ENCODE measurements at regions not wholly inside any gene's neighbourhood (a gene's known extent, or its start where the extent isn't known, plus 50 kb on each side); places are given as distances from the start of the nearest gene placed in this dataset.

DNA sequence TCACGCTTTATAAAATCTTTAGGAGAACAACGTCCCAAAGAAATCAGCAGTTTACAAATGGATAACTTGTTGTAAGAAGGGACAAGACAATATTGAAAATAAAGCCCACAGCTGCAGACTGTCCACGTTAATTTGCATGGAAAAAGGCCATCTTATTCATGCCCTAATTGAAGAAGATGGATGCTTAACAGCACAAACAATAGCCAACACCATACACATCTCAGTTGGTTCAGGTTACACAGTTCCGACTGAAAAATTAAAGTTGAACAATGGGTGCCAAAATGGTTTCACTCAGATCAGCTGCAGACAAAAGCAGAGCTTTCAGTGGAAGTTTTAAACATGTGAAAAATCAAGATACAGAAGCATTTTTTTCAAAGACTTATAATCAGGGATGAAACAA, 314.2 kb downstream of the RAB38 start:
- DNase-seq (ENCODE audit: insufficient read length, low spot score) = no peak
- no peak for FAIRE-seq
- TF ChIP-seq POLR2AphosphoS5 (IDR thresholded peaks at IDR 0.05; ENCODE audit: low read depth, low read length) (no peak), POU2F2 (IDR thresholded peaks at IDR 0.05; ENCODE audit: low read depth, low read length) (no peak), PAX5 (IDR thresholded peaks at IDR 0.05; ENCODE audit: insufficient read depth, low read length, severe bottlenecking) (no peak)

DNA sequence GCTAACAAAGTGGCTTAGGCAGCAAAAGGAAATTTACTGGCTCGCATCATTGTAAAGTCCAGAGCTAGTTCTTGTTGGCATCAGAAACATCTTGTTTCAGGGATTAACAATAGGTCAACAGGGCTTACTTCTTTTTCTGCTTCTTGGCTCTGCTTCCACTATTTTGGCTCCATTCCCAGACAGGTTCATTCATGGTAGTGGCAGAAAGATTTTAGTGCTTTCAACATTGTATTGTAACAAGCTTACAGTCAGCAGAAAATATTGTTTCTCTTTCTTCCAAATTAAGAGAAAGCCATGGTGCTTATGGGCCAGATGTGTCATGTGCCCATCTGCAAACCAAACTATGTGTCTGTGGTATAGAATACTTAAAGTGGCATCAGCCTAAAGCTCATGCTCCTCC, 315.6 kb downstream of the RAB38 start:
- FAIRE-seq (no peak), DNase-seq (ENCODE audit: insufficient read length, low spot score) (no peak)
- no peak for TF ChIP-seq POLR2A (IDR thresholded peaks at IDR 0.05; ENCODE audit: low read depth, low read length)

DNA sequence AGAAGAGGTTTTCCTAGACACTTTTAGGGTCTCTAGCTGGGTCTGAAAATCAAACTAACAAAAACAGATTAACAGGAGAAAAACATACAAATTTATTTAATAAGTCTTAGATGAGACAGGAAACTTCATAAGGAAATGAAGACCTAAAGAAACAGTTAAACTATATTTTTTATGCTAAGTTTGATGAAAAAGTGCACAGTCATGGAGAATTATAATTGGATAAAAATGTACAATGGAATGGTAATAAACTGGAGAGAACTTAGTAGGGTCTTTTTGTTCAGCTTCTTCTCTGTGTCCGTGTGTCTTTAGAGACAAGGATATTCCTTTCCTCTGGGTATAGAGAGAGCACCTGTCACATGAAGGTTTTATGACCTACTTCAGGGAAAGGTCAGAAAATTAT, 323.4 kb downstream of the RAB38 start:
- DNase-seq (ENCODE audit: insufficient read length, low spot score) = no peak
- FAIRE-seq = no peak
- TF ChIP-seq POU2F2 (IDR thresholded peaks at IDR 0.05; ENCODE audit: low read depth, low read length) (no peak), PAX5 (IDR thresholded peaks at IDR 0.05; ENCODE audit: insufficient read depth, low read length, severe bottlenecking) (no peak), POLR2A (IDR thresholded peaks at IDR 0.05; ENCODE audit: low read depth, low read length) (no peak), SPI1 (IDR thresholded peaks at IDR 0.05; ENCODE audit: low read depth, low read length) (no peak), TAF1 (IDR thresholded peaks at IDR 0.05; ENCODE audit: low read depth, low read length) (no peak), POLR2AphosphoS5 (IDR thresholded peaks at IDR 0.05; ENCODE audit: low read depth, low read length) (no peak)

DNA sequence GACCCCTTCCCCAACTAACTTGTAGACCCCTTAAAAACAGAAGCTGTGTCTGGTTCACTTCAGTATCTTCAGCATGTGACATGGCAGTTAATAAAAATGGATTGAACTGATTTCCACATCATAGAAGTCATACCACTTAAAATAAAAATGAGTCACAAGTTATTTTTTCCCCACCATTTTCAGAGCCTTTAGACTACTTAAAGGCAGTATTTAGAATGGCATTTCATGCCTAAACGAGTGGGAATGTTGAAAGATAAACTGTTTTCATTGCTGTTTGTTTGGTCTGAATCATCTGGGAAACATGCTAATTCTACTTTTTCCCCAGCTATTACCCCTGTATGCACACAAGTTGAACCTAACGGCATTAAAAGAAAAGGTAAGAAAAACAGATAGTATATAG, 324.0 kb downstream of the RAB38 start:
- FAIRE-seq (no peak), DNase-seq (ENCODE audit: insufficient read length, low spot score) (no peak)
- TF ChIP-seq TAF1 (IDR thresholded peaks at IDR 0.05; ENCODE audit: low read depth, low read length) = no peak

DNA sequence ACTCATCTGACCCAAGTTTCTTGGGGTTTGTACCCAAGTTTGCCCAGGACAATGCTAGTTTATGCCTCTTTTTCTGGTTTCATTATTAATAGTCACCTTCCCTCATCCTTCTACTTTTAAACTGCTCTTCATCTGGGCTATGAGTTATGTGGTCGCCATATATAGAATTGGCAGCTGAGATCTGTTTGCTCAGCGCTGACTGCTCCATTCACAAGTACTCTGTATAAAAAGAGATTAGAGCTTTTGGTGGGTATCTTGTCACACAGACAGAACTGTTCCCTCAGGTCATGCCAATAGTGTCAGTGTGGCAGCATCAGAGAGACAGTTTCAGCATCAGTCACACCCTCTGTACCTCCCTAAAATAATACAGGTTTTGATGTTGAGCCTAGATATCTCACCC, 326.0 kb downstream of the RAB38 start:
- no peak for FAIRE-seq
- TF ChIP-seq POLR2AphosphoS5 (IDR thresholded peaks at IDR 0.05; ENCODE audit: low read depth, low read length) (no peak), SPI1 (IDR thresholded peaks at IDR 0.05; ENCODE audit: low read depth, low read length) (no peak)
- DNase-seq (ENCODE audit: insufficient read length, low spot score) = no peak

DNA sequence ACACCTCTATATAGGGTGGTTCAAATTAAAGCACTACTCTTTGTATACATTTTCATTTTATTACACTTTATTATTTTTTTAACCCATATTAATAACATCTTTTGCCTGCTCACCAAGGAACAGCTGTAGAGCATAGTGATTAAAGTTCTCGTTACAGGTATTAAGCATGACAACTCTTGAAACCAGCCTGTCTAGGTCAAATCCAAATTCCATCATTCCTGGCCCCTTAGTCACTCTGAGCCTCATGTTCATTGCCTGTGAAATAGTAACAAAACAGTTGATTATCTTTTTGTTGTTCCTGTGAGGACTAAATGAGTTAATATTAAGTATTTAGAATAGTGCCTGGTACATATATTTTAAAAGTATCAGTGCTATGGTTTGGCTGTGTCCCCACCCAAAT, 334.5 kb downstream of the RAB38 start:
- TF ChIP-seq POLR2A (IDR thresholded peaks at IDR 0.05; ENCODE audit: low read depth, low read length) = no peak
- TF ChIP-seq SPI1 (IDR thresholded peaks at IDR 0.05; ENCODE audit: low read depth, low read length) = no peak
- TF ChIP-seq POU2F2 (IDR thresholded peaks at IDR 0.05; ENCODE audit: low read depth, low read length) = no peak
- TF ChIP-seq PAX5 (IDR thresholded peaks at IDR 0.05; ENCODE audit: insufficient read depth, low read length, severe bottlenecking) = no peak
- TF ChIP-seq TAF1 (IDR thresholded peaks at IDR 0.05; ENCODE audit: low read depth, low read length) = no peak
- TF ChIP-seq POLR2AphosphoS5 (IDR thresholded peaks at IDR 0.05; ENCODE audit: low read depth, low read length) = no peak
- DNase-seq (ENCODE audit: insufficient read length, low spot score) = no peak
- FAIRE-seq = no peak

DNA sequence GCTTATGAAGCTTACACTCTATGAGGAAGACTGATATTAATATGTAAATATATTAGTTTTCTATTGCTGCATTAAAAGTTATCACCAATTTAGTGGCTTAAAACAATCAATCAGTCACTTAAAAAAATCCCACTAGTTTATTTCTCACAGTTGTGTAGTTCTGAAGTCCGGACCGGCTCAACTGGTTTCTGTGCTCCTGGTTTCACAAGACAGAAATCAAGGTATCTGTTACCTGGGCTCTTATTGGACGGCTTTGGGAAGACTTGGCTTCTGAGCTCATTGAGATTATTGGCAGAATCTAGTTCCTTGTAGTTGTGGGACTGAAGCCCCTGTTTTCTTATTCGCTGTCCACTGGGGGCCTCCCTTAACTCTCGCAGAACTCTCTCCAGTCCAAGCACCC, 343.0 kb downstream of the RAB38 start:
- DNase-seq (ENCODE audit: insufficient read length, low spot score) (no peak), FAIRE-seq (no peak)
- no peak for TF ChIP-seq POU2F2 (IDR thresholded peaks at IDR 0.05; ENCODE audit: low read depth, low read length)

DNA sequence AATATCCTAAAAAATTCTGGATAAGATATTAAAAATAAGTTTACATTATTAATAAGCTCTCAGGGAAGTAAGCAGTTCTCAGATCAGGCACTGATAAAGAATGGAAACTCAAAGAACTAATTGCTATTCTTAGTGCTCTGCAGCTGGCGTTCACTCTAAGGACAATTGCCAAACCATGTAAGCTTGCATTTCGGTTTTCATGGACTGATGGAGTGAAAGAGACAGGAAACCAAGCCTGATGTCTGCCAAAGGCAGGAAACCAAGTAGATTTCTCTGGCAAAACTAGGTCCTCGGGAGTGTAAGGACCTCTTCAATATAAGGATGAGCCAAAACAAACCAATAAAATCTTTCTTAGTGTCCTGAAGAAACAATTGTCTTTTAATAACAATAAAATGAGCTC, 355.2 kb downstream of the RAB38 start:
- DNase-seq (ENCODE audit: insufficient read length, low spot score) (no peak), FAIRE-seq (no peak)
- TF ChIP-seq POLR2AphosphoS5 (IDR thresholded peaks at IDR 0.05; ENCODE audit: low read depth, low read length) = no peak
- no peak for TF ChIP-seq POU2F2 (IDR thresholded peaks at IDR 0.05; ENCODE audit: low read depth, low read length)
- no peak for TF ChIP-seq TAF1 (IDR thresholded peaks at IDR 0.05; ENCODE audit: low read depth, low read length)
- TF ChIP-seq SPI1 (IDR thresholded peaks at IDR 0.05; ENCODE audit: low read depth, low read length) = no peak
- TF ChIP-seq POLR2A (IDR thresholded peaks at IDR 0.05; ENCODE audit: low read depth, low read length) = no peak
- no peak for TF ChIP-seq PAX5 (IDR thresholded peaks at IDR 0.05; ENCODE audit: insufficient read depth, low read length, severe bottlenecking)

DNA sequence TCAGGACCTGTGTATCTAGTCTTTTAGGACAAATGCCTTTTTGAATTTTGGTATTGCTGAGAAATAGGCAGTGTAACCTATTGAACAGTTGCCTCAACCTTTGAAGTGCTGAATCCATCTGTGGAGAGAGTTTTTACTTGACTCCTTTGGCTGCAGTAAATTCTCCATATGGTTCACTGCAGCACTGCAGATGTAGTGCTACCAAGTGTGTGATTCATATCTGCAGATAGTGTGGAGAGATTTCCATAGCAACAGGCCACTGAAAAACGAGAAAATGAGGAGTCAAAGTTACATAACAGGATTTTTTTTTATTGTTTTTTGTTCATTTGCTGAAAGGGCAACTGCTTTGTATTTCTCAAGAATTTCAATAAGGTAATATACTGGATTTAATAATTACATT, 356.1 kb downstream of the RAB38 start:
- DNase-seq (ENCODE audit: insufficient read length, low spot score) = no peak
- TF ChIP-seq SPI1 (IDR thresholded peaks at IDR 0.05; ENCODE audit: low read depth, low read length) = no peak
- TF ChIP-seq PAX5 (IDR thresholded peaks at IDR 0.05; ENCODE audit: insufficient read depth, low read length, severe bottlenecking) = no peak
- no peak for TF ChIP-seq POLR2A (IDR thresholded peaks at IDR 0.05; ENCODE audit: low read depth, low read length)
- no peak for TF ChIP-seq POLR2AphosphoS5 (IDR thresholded peaks at IDR 0.05; ENCODE audit: low read depth, low read length)
- no peak for TF ChIP-seq POU2F2 (IDR thresholded peaks at IDR 0.05; ENCODE audit: low read depth, low read length)
- no peak for TF ChIP-seq TAF1 (IDR thresholded peaks at IDR 0.05; ENCODE audit: low read depth, low read length)
- FAIRE-seq = no peak

DNA sequence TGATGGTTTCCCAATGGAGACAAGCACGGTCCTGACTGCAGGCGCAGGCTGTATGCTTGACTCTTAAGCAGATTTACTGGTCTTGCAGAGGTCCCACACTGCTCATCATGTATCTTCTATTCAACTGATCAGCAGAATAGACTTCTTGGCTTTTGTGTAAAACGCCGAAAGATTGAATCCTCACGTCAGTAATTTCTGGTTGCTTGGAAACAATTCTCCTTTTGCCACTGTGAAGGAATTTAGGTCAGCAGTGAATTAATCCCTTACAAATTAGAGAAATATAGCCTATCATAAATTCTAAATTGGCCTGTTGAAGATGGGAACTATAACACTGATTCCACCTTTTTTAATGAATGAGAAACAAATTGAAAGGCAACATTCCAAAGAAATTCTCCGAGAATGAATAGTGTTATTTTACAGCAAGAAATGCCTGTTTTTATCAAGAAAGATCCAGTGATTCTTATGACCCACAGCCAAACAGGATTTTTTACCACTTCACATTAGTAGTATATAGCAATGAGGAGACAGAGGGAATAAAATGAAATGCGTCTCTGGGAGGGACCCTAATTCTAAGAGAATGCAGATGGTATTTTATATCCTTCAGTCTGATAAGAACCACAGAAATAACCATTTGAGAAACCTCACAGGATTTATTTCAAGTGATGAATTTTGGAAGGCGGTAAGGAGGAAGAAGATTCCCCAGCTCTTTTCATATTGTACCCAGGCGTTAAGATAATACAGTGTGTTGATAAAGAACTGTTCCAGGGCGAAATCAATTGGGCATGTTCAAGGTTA, 362.5 kb downstream of the RAB38 start:
- no peak for DNase-seq (ENCODE audit: insufficient read length, low spot score)
- TF ChIP-seq POU2F2 (IDR thresholded peaks at IDR 0.05; ENCODE audit: low read depth, low read length) (no peak), SPI1 (IDR thresholded peaks at IDR 0.05; ENCODE audit: low read depth, low read length) (no peak), POLR2AphosphoS5 (IDR thresholded peaks at IDR 0.05; ENCODE audit: low read depth, low read length) (no peak), POLR2A (IDR thresholded peaks at IDR 0.05; ENCODE audit: low read depth, low read length) (no peak), PAX5 (IDR thresholded peaks at IDR 0.05; ENCODE audit: insufficient read depth, low read length, severe bottlenecking) (no peak), TAF1 (IDR thresholded peaks at IDR 0.05; ENCODE audit: low read depth, low read length) (no peak)
- no peak for FAIRE-seq

DNA sequence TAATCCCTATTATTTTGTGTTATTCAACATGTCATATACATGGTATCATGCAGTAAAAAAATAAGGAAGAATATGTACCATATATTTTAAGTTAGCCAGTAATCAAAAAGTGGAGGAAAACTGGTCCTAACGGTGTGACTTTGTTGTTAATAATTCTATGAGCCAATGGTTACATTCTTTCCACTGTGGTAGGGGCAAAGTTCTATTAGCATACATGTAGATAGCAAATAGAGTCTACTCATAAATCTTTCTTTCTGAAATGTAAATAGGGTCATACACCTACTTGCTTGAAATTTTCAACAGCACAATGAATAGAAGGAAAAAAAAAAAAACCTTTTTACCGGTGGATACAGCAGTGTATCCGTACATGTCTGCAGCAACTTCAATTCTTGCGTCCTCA, 364.8 kb downstream of the RAB38 start:
- TF ChIP-seq POLR2AphosphoS5 (IDR thresholded peaks at IDR 0.05; ENCODE audit: low read depth, low read length) = no peak
- no peak for TF ChIP-seq POU2F2 (IDR thresholded peaks at IDR 0.05; ENCODE audit: low read depth, low read length)
- TF ChIP-seq PAX5 (IDR thresholded peaks at IDR 0.05; ENCODE audit: insufficient read depth, low read length, severe bottlenecking) = no peak
- no peak for TF ChIP-seq SPI1 (IDR thresholded peaks at IDR 0.05; ENCODE audit: low read depth, low read length)
- TF ChIP-seq TAF1 (IDR thresholded peaks at IDR 0.05; ENCODE audit: low read depth, low read length) = no peak
- TF ChIP-seq POLR2A (IDR thresholded peaks at IDR 0.05; ENCODE audit: low read depth, low read length) = no peak
- FAIRE-seq = no peak
- no peak for DNase-seq (ENCODE audit: insufficient read length, low spot score)
